ENCODE measurements at regions not wholly inside any gene's neighbourhood (a gene's known extent, or its start where the extent isn't known, plus 50 kb on each side); places are given as distances from the start of the nearest gene placed in this dataset.

GRCh38 chr6:134866563-134866962 is 83.3 kb downstream of the ALDH8A1 start:
- DNase-seq: no peak

GRCh38 chr6:134864558-134864957 is 85.3 kb downstream of the ALDH8A1 start:
- no peak for DNase-seq

- DNase-seq: no peak
These were observed 86.0 kb downstream of the ALDH8A1 start for GRCh38 chr6:134863763-134864510.

GRCh38 chr6:134854366-134854765 is 95.5 kb downstream of the ALDH8A1 start:
- no peak for DNase-seq

- no peak for DNase-seq
These were observed 96.5 kb downstream of the ALDH8A1 start for GRCh38 chr6:134853111-134854055.

GRCh38 chr6:134851548-134851947 is 98.4 kb downstream of the ALDH8A1 start:
- DNase-seq: no peak

GRCh38 chr6:134850721-134851305 is 99.1 kb downstream of the ALDH8A1 start:
- no peak for DNase-seq

GRCh38 chr6:134849920-134850447 is 99.9 kb downstream of the ALDH8A1 start:
- DNase-seq: no peak

GRCh38 chr6:134848076-134848475 is 101.8 kb downstream of the ALDH8A1 start:
- DNase-seq: no peak

GRCh38 chr6:134846865-134847264 is 103.0 kb downstream of the ALDH8A1 start:
- no peak for DNase-seq

- DNase-seq: no peak
These were observed 103.9 kb downstream of the ALDH8A1 start for GRCh38 chr6:134846031-134846430.

GRCh38 chr6:134844120-134844519 is 105.8 kb downstream of the ALDH8A1 start:
- no peak for DNase-seq

- no peak for DNase-seq
These were observed 109.6 kb downstream of the ALDH8A1 start for GRCh38 chr6:134840086-134840867.

- DNase-seq: no peak
These were observed 113.9 kb downstream of the ALDH8A1 start for GRCh38 chr6:134835993-134836392.

GRCh38 chr6:134830940-134831339 is 119.0 kb downstream of the ALDH8A1 start:
- no peak for DNase-seq

GRCh38 chr6:134830194-134830593 is 119.7 kb downstream of the ALDH8A1 start:
- DNase-seq: no peak

- no peak for DNase-seq
These were observed 121.3 kb downstream of the ALDH8A1 start for GRCh38 chr6:134828641-134829040.

GRCh38 chr6:134826889-134827737 is 122.8 kb downstream of the ALDH8A1 start:
- DNase-seq: no peak

- DNase-seq: no peak
These were observed 126.2 kb downstream of the ALDH8A1 start for GRCh38 chr6:134823710-134824034.

- peak; percentile 5 for DNase-seq
These were observed 126.8 kb downstream of the ALDH8A1 start for GRCh38 chr6:134822920-134823709.

Measured in stimulated activated CD4-positive, alpha-beta T cell treated with anti-CD3 and anti-CD28 coated beads, Interleukin-1b, Interleukin-23, amount 100 ng/mL, for 48 hours (primary cell).